NCI-H1694 treated with DMSO at 0.1 percent for 48 hours (cell line): ENCODE measurements at regions not wholly inside any gene's neighbourhood (a gene's known extent, or its start where the extent isn't known, plus 50 kb on each side); places are given as distances from the start of the nearest gene placed in this dataset.
A peak's percentile ranks its signal among the peaks of the same experiment; 100 is the strongest.

Experiments
- DNase-seq: peaks from one replicate; lab custom pipeline; 2025; lab: John Stamatoyannopoulos, UW

DNA sequence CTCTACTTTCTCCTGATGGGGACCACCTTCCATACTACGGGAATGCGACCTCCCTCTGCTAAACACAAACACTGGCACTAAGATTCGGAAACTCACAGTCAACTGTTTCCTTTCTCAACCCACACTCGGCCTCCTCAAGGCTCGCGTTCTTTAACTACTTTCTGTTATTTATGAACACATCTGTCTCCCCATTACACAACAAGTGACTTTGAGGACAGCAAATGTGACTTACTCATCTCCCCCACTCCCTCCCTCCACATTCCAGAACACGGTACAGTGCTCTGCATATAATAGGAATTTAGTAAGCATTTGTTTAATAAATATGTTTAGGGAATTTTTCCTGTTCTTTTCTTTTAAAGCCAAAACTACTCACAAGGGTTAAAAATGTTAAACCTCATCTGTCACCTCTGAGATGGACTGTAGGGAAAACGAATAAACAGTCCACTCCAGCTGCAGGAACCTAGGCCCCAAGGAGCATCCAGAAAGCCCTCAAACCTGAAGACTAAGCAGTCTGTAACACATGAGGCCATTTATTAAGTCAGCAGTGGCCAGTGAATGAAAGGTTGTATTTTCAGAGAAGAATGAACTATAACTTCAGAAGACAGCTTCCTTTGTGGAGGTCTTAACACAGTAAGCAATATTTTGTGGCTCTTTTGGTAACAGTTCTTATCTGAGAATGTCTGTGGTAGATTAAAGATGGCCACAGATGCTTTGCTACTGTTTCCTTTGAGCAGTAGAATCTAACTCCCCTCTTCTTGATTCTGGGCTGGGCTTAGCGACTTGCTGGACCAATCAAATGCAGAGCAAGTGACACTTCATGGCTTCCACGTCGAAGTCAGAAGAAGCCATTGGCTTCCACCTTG, 209.6 kb upstream of the DTNBP1 start:
- DNase-seq = no peak

DNA sequence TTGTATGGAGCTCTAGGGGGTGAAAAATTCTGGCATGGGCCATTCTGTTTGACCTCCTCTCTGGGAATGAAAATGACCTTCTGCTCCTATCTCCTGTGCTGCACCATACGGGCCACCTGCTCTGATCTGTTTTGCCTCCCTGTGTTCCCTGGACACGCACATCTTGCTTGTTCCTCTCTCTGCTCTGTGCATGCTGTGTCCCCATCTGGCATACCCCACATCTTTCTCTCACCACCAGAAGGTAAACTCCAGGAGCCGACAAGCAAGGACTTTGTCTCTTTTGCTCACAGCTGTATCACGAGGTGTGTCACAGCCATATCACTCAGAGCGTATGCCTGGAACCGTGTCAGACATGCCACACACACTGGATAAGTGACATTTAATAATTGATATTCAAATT, 208.4 kb upstream of the DTNBP1 start:
- peak; percentile 65 for DNase-seq

DNA sequence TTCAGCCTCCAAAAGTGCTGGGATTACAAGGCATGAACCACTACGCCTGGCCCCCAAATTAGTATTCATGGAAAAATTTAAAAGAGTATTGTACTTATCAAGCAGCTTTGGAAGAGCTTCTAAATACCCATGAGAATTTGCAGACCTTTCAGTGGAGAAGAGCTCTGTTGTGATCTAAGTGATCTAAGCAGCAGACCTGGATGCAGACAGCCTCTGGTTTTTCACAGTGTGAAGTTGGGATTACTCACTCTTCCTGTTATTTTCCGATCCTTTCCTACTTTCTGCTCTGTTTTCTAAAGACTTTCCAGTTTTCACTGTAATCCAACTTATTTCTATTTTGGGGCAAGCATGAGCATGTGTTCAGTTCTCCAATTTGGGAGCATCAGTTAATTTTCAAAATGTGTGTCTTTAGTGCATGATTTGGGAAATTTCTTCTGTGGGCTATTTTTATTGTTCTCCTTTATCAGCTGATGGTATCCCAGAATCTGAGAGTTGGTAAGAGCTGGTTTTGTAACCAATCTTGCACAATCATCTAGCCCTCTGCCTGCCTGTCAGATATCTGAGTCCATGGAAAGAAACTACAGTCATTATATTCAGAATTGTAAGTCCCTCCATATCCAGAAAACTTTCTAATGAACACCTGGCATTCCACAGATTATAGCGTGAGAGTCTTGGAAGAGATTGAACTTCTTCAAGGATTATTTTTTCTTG, 207.7 kb upstream of the DTNBP1 start:
- no peak for DNase-seq

DNA sequence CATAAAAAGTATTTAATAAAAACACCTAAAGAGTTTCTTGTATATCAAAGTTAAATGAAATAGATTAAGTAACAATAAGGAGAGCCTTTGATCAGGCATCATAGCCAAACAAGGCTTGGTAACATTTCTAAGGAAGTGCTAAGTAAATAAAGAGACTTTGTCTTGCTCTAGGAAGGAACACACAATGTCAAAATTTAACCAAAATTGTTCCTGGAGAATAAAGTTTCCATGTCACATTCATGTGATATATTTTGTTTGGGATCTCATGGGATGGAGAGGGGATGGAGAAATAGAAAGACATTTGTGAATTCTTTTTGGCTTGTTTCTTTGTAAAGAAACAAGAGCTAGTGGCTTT, 201.9 kb upstream of the DTNBP1 start:
- DNase-seq = no peak

DNA sequence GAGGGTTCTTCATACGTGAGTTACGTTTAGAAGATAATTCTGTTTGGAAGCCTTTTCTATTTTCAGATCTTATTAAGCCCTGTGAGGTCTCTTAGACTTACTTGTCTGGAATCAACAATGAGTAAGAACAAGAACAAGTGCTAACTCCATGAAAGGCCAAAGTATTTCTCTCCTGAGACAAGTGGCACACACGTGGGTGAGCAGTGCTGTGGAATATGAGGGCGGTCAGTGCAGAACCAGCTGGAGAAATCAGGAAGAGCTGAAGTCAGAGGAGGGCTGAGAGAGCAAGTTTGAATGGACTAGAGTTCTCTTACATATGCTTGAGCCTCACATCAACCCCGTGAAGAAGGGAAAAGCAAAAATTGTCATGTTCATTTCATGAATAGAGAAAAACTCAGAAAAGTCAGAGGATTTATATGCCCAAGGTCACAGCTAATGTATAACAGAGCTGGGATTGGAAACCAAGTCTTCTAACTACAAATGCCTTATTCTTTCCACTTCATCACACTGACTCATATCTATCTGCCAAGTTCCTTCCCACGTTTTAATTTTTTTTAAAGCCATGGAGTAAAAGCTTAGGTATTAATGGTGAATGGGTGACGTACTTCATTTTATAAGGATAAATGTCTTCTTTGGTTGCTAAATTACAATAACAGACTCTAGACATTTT, 201.3 kb upstream of the DTNBP1 start:
- no peak for DNase-seq

DNA sequence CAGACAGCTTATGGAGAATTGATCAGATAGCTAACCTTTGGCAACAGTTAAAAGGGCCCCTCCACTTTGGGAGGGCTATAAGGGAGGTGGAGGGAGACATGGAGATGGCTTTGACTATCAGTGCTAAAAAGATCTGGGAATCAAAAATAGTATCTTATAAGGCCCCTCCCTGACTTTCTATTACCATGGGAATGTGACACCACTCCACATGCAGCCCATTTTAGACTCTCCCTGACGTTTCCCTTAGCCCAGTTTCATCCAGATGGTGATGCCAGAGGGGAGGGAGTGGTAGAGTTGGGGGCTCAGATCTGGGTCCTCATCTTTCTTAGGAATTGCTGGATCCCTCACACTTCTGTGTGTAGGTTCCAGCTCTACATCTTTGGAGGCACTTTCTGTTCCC, 200.0 kb upstream of the DTNBP1 start:
- DNase-seq = no peak

DNA sequence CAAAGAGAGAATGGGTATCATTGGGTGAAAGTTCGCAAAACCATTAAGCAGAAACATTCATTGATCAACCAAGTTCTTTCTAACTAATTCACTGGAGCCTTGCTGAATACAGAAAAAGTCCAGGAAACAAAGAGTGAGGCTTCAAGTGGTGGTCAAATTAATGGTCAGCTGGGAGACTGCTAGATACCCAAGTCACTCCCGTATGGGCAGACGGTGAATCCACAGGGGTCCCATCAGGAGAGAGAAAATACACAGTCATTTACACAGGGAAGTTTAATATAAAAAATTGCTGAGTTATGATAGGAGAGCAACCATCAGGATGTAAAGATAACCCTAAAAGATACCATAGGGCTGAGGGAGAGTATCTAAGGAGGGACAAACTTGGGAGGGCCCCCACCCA, 198.7 kb upstream of the DTNBP1 start:
- DNase-seq = no peak

DNA sequence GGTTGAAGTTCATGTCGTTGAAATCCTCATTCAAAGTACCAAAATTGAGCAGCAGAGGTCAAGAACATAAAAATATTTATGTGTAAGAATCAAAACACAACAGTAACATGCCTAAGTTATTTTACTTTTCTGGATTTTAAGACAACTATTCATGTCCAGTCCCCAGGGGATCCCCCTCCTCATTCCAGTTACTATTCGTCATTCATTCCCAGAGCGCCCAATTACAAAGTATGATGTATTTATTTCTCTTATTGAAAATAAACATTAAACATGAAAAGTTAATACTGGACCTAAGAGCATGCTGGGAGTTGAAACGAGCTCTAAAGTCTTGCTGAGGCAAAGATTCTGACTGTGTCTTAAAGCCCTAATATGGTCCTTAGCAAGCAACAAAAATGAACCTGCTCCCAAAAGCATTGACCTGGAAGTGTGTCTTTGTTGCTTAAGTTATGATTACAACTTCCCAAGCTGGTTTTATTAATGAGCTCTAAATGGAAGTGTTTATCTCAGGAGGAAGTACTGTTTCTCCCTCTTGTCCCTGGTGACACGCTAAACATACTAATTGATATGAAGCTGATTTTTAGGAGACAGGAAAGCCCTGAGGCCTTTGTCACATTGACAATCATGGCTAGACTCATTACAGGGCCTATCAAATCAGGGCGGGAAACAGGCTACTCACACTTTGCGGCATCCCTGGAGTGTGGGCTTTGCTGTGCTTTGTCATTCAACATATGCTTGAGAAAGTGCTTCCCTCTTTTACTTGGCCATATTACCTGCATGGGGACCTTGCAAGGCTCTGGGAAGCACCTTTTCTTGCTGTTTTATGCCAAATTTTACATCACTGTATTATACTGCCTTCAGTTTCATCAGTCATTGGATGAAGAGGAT, 192.2 kb upstream of the DTNBP1 start:
- no peak for DNase-seq

DNA sequence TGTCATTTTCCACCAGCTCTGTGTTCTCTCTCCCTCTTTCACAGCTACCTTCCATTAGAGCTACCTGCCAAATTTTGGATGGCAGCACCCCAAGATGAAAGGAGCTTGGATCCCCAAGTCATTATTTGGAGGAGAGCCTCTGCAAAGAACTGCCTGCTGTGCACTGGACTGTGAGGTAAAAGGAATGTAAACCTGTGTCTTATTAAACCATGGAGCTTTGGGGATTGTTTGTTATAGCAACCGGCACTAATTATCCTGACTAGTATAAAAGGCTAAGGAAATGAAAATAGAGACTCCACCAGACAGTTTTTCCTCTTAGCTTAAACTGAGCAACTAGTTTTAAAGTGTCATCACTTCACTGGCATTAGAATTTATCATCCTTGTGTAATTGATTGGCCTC, 191.6 kb upstream of the DTNBP1 start:
- DNase-seq = no peak

DNA sequence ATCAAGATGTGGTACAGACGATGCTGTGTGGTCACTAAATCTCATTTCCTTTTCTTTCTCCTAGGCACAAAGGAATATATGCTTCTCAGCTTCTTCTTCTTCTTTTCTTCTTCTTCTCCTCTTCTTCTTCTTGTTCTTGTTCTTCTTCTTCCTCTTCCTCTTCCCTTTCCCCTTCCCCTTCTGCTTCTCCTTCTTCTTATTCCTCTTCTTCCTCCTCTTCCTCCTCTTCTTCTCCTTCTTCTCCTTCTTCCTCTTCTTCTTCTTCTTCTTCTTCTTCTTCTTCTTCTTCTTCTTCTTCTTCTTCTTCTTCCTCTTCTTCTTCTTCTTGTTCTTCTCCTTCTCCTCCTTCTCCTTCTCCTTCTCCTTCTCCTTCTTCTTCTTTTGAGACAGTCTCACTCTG, 190.4 kb upstream of the DTNBP1 start:
- DNase-seq = no peak

DNA sequence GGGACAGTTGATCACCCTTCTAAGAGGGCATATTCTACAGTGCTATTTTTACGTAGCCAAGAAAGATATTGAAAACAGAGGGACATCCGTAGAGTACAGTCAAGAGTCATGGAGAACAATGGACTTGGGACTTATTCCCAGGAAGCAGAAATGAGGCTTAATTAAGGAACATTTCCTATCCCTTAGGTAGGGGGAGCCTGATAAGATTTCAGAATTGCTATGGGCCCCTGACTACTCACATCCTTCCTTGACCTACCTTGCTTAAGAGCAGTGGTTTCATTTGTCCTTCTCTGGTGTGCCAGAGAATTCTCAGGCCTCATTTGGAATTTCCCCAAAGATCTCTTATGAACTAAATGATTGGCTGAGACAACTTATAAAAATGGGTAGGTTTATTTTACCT, 189.5 kb upstream of the DTNBP1 start:
- DNase-seq = no peak

DNA sequence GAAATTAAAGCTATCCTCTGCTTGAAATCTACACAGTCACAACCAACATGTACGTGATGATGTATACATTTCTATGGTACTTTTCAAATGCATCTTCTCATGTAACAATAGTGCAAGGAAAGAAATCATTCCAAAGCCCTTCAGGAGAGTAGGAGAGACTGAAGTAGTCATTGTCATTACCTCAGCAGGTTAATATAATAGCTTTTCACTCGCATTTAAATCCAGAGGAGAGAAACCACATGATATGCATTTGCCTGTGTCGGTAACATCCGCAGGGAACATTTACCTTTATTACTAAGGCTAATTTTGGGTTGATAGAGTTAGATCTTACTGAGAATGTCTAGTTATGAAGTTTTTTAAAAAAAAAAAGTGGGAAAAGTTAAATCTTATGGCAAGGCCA, 186.6 kb upstream of the DTNBP1 start:
- no peak for DNase-seq

DNA sequence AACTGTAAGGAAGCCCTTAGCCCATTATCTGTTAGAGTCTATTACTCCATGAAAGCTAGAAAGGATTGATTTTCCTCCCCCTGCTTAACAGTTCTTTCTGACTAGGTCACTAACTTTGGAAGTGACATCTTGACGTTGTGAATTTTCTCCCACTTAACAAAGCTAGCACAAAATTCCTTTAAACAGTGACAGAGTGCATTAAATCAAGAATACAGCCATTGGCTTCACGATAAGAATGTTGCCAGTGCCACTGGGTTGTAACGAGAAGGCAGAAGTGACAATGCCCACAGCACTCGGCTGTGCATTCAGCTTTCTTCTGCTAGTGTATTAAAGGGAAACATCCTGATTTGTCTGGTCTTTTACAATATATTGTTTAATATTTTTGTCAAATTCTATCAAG, 182.7 kb upstream of the DTNBP1 start:
- no peak for DNase-seq

DNA sequence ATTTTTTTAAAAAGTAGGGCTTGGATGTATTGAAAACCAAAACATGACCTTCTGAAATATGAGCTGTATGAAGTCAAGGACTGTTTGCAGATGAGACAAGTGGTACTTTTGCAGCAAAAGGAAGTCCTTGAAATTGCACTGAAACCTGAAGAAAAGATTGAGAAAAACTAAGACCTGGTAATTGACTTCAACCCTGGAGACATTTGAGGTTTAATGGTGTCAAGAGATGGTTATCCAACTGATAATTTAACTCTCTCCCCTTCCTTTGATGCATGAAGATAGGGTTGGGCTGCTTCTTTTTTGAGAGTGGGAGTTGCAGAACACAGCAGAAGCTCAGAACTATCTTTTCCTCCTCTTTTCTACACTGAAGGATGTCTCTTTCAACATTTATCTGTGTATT, 180.9 kb upstream of the DTNBP1 start:
- no peak for DNase-seq

DNA sequence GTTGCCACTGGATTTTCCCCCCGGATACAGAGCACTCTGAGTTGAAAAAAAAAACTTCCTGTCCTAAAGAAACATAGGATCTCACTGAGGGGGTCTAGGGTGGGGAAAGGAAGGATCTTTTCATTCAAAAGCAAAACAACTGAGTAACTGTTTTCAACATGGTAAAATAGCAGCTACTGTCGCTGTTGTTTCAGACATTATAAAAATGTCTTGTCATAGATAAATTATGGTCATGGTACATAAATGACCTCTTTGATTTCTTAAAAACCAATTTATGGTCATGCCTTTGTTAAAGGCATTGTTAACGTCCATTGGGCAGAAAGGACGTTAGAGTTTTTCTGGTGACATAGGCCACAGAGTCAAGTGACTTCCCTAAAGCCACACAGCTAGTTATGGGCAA, 180.4 kb upstream of the DTNBP1 start:
- no peak for DNase-seq

DNA sequence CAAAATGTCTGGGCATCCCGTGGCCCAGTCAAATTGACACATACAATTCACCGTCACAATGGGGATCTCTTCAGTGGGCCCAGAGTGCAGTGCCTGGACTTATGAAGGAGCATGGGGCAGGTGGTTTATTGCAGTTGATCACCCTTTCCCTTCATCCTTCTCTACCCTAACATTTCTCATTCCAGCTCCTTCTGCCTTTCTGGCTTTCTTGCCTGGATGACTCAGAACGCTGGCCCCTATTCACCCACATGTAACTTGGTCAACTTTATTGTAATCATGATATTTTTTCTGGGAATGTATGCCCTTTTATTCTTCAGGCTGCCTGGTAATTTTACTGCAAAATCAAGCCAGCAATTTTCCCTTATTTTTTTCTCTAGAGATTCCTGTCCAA, 179.9 kb upstream of the DTNBP1 start:
- no peak for DNase-seq

DNA sequence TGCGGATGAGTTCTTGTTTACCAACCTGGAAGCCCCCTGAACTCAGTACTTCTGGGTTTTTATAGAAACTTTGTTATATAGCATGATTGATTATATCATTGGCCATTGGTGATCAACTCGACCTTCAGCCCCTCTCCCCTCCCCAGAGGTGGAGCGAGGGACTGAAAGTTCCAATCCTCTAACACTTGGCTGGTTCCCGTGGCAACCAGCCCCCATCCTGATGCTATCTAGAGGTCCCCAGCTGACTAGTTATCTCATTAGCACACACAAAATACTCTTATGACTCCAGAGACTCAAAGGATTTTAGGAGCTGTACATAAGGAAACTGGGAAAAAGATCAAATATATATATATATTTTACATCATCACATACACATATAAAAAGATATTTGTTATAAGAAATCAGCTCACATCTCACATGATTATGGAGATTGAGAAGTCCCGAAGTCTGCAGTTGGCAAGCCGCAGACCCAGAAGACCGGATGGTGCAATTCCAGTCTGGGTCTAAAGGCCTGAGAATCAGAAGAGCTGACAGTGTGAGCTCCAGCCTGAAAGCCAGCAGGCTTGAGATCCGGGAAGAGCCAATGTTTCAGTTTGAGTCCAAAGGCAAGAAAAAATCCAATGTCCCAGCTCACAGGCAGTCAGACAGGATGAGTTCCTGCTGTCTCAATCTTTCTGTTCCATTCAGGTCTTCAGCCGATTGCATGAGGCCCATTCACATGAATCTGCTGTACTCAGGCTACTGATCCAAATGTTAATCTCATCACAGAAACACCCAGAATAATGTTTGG, 179.3 kb upstream of the DTNBP1 start:
- no peak for DNase-seq

DNA sequence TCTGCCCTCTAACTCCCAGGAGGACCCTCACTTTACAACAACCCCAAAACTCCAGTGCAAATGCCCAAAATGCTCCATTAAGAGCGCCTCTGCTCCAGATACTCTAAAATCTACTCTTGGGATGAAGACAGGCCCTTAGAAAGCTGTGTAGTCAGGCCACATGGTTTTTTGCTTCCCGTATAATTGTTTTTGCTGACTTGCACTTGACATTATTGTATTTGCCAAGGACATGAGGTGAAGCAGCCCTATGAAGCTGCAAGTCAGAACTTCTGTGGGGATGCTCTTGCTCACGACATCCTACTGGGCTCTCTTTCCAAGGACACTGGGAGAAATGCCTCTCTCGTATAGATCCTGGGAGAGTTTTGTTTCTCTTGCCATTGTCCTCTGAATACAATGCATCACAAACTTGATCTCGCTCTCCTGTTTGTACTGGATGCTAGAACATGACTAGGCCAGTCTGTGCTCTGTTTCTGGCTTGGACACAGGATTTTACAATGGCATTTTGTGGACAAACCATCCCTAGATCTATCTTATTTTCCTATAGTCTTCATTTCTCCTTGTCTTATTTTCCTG, 177.2 kb upstream of the DTNBP1 start:
- DNase-seq = no peak

DNA sequence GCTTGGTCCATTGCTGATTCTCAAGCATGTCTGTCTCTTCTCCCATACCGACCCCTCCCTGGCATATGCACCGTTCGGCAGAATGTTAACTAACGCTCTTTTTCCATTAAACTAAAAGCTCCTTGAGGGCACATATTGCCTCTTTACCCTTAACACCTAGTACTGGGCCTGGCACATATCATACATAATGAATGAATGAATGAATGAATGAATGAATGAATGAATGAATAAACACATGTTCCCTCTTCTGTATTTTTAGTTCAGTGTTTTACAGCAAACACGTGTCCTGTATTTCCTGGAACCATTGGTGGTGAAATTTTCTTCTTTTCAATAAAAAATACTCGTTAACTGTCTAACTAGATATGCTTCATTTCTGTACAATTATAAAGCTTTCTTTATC, 174.4 kb upstream of the DTNBP1 start:
- DNase-seq = no peak

DNA sequence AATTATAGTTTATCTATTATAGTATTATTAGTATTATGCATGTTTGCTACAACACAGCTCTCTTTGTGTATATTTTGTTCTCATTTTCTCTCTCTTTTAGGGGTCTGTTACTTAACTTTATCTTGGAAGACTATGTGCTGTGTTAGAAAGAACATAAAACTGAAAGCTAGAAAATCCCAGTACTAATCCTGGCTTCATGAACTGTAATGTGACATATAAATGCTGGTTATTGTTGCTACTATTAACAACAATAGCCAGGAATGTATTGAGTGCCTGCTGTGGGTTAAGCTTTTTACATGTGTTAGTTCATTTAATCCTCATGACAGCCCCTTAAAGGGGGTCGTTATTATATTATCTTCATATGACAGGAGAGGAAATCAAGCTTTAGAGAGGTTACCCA, 170.0 kb upstream of the DTNBP1 start:
- DNase-seq = no peak

DNA sequence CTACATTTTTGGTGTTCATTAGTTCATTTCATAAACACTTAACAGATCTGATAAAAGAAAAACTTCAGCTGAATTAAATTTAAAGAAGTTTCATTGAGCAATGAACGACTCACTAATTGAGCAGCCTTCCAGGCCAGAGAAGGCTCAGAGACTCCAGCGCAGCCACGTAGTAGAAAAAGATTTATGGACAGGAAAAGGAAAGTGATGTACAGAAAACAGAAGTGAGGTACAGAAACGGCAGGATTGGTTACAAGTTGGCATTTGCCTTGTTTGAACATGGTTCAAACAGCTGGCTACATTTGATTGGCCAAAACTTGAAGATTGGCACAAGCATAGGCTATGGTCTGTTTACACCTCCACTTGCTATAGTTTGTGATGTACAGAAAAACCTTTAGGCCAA, 166.3 kb upstream of the DTNBP1 start:
- DNase-seq = no peak
